HepG2 (cell line): ENCODE measurements at regions not wholly inside any gene's neighbourhood (a gene's known extent, or its start where the extent isn't known, plus 50 kb on each side); places are given as distances from the start of the nearest gene placed in this dataset.

Experiments used
- ATAC-seq: fragments of 200-7000 bp; cut with Tn5 transposase; 3 replicates; pipeline ENCODE4 v1.9.1; 2020; ENCODE audit warnings: mild to moderate bottlenecking, moderate library complexity
- BruUV-seq: library from RNA; stranded (reverse); fragments of 400-500 nt; replicated peaks from 2 replicates; lab custom pipeline; 2021; lab: Mats Ljungman, UMichigan
- CTCF ChIA-PET: fragments of 300-600 bp; formaldehyde crosslinking; extraction: SDS; loops from one replicate; lab custom pipeline; 2021; ENCODE audit warnings: low total read pairs, inconsistent platforms, low intra/inter-chr PET ratio; lab: Yijun Ruan, JAX
- POLR2A ChIA-PET: fragments of 350-600 bp; sonication (Branson Sonifier 250); formaldehyde crosslinking; loops from one replicate; lab custom pipeline; 2020; ENCODE audit warnings: antibody characterized with exemption, inconsistent platforms; lab: Yijun Ruan, JAX
- DNase-seq: peaks from one replicate; pipeline ENCODE4 v3.0.0-alpha.2; 2015; ENCODE audit warnings: low spot score
- FAIRE-seq: peaks from 3 replicates; lab custom pipeline; 2011; peaks lifted over from hg19 to GRCh38; lab: Jason Lieb, UNC
- H2AFZ ChIP-seq: one replicate; pipeline ENCODE4 v1.6.1; 2011; ENCODE audit warnings: low read length, inconsistent platforms
- H3K27ac ChIP-seq: fragments of 300-600 bp; 3 replicates; pipeline ENCODE4 v1.8.0; 2011; ENCODE audit warnings: mixed run types, mild to moderate bottlenecking, mixed read lengths, low read length, inconsistent platforms; ENCODE audit not compliant: insufficient read depth; ENCODE audit errors: extremely low read length
- H3K27me3 ChIP-seq, 2 experiments: fragments of 200-600 bp in 1 of 2; 2 replicates in 1 of 2; 3 replicates in 1 of 2; pipeline versions ENCODE4 v1.6.0 to v1.8.0; 2011; ENCODE audit warnings: low read length in 2 of 2, mild to moderate bottlenecking in 2 of 2, moderate library complexity in 2 of 2, inconsistent platforms in 1 of 2; ENCODE audit not compliant: insufficient read depth in 2 of 2, control insufficient read depth in 1 of 2
- H3K36me3 ChIP-seq, 2 experiments: fragments of 200-600 bp in 1 of 2; replicated peaks in 1 of 2; 2 replicates in 1 of 2; 3 replicates in 1 of 2; pipeline versions ENCODE4 v1.5.1 to v1.8.0; 2011; ENCODE audit warnings: low read length in 2 of 2, inconsistent platforms in 1 of 2; ENCODE audit not compliant: insufficient read depth in 2 of 2, control insufficient read depth in 1 of 2
- H3K4me1 ChIP-seq: 2 replicates; pipeline ENCODE4 v1.5.1; 2012; ENCODE audit warnings: low read length, inconsistent platforms; ENCODE audit not compliant: insufficient read depth
- H3K4me2 ChIP-seq: 2 replicates; pipeline ENCODE4 v1.6.0; 2011; ENCODE audit warnings: low read depth, low read length, inconsistent platforms
- H3K4me3 ChIP-seq, 3 experiments: fragments of 200-600 bp in 1 of 3; sonication (generic), shearing (Covaris generic) in 1 of 3; replicated peaks in 1 of 3; 2 replicates each; pipeline ENCODE4 v1.5.1; 2011 to 2016; ENCODE audit warnings: low read length in 3 of 3, inconsistent platforms in 2 of 3, low read depth in 2 of 3, mild to moderate bottlenecking in 2 of 3, control low read depth in 1 of 3, mixed read lengths in 1 of 3; ENCODE audit not compliant: insufficient read depth in 1 of 3
- H3K79me2 ChIP-seq: one replicate; pipeline ENCODE4 v1.6.1; 2011; ENCODE audit warnings: low read length, inconsistent platforms; ENCODE audit not compliant: insufficient read depth
- H3K9ac ChIP-seq: 2 replicates; pipeline ENCODE4 v1.6.0; 2011; ENCODE audit warnings: mild to moderate bottlenecking, low read depth, low read length, inconsistent platforms; ENCODE audit not compliant: insufficient read depth
- H3K9me3 ChIP-seq: 2 replicates; pipeline ENCODE4 v1.5.1; 2012; ENCODE audit warnings: mild to moderate bottlenecking, low read length
- H4K20me1 ChIP-seq: 2 replicates; pipeline ENCODE4 v1.6.0; 2011; ENCODE audit warnings: inconsistent platforms, mild to moderate bottlenecking, low read length, moderate library complexity; ENCODE audit not compliant: insufficient read depth
- AGO2 ChIP-seq: fragments of 200-400 bp; formaldehyde crosslinking; optimal IDR thresholded peaks from 2 replicates; pipeline ENCODE3; 2017; ENCODE audit warnings: mild to moderate bottlenecking, low read depth, low read length, moderate library complexity
- GFI1 ChIP-seq: sonication (generic); formaldehyde crosslinking; IDR thresholded peaks from 2 replicates; pipeline ENCODE4 v1.5.0; 2020; ENCODE audit warnings: missing genetic modification reagents, mild to moderate bottlenecking, borderline replicate concordance
- MEIS1 ChIP-seq: sonication (generic); formaldehyde crosslinking; IDR thresholded peaks from 2 replicates; pipeline ENCODE4 v1.9.0; 2021; ENCODE audit warnings: mild to moderate bottlenecking, missing genetic modification reagents, moderate library complexity, borderline replicate concordance
- MTF2 ChIP-seq: sonication (generic); formaldehyde crosslinking; IDR thresholded peaks from 2 replicates; pipeline ENCODE4 v1.5.0; 2020; ENCODE audit warnings: missing genetic modification reagents, borderline replicate concordance
- PAX8 ChIP-seq: sonication (generic); formaldehyde crosslinking; IDR thresholded peaks from 2 replicates; pipeline ENCODE4 v1.8.0; 2022; ENCODE audit warnings: mild to moderate bottlenecking, missing genetic modification reagents, borderline replicate concordance
- SRF ChIP-seq: IDR thresholded peaks from 2 replicates; pipeline ENCODE4 v1.6.1; 2011; ENCODE audit warnings: mild to moderate bottlenecking, low read depth, low read length, moderate library complexity
- ZNF549 ChIP-seq: sonication (generic); formaldehyde crosslinking; IDR thresholded peaks from 2 replicates; pipeline ENCODE4 v1.5.0; 2020; ENCODE audit warnings: missing genetic modification reagents
- WGBS: methylation state at CpG from one replicate; pipeline ENCODE4 v1.1.6; 2017; ENCODE audit warnings: low lambda C conversion rate; 5-methylcytosine and 5-hydroxymethylcytosine counted together
- in situ Hi-C: cut with HindIII; loops from 2 replicates; pipeline ENCODE4 v1.10.0; 2017; ENCODE audit warnings: low pct_unique_long_range_greater_than_20kb; ENCODE audit not compliant: extremely low pct_ligation_motif_present
- intact Hi-C: fragments of 100-400 bp; cut with micrococcal nuclease; formaldehyde crosslinking; loops from one replicate; pipeline ENCODE4 v1.10.0; 2022; ENCODE audit not compliant: unreplicated experiment
- TF ChIP-seq, protein P1 (sequence below): sonication (generic); formaldehyde crosslinking; IDR thresholded peaks from 2 replicates; pipeline ENCODE4 v1.4.0; 2020; ENCODE audit warnings: missing genetic modification reagents, mild to moderate bottlenecking, borderline replicate concordance
- TF ChIP-seq, protein P2 (sequence below): sonication (generic); formaldehyde crosslinking; IDR thresholded peaks from 2 replicates; pipeline ENCODE4 v1.5.1; 2020; ENCODE audit warnings: mild to moderate bottlenecking, missing genetic modification reagents, borderline replicate concordance
- TF ChIP-seq, protein P3 (sequence below): sonication (generic); formaldehyde crosslinking; IDR thresholded peaks from 2 replicates; pipeline ENCODE4 v1.8.1; 2023; ENCODE audit warnings: missing genetic modification reagents, mild to moderate bottlenecking, borderline replicate concordance
- TF ChIP-seq, protein P4 (sequence below): sonication (generic); formaldehyde crosslinking; IDR thresholded peaks from 2 replicates; pipeline ENCODE4 v1.4.0; 2020; ENCODE audit warnings: mild to moderate bottlenecking, low read depth, missing genetic modification reagents

DNA sequence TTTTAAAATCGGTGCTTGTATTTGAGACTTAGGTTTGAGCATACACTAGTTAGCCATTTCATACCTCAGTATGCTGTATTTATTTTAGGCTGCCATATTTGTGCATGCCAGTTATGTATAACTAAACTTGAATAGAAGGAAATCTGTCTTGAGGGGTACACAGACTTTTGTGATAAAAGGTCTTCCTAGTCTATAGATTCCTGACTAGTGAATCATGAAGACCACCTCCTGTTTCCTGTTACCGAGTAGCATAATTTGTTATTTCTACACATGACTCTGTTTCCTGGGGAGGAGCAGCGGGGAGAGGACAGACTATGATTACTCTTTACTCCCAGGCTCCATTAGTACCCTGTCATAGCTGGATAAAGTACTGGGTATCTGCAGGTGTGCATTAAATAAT, 316.8 kb upstream of the SNX7 start:
- FAIRE-seq: no peak
- BruUV-seq: no TSS peak
- no peaks in the 10 kb centered on the region for H3K36me3 ChIP-seq
- no peak overlapping the region for H3K27ac ChIP-seq
- no peaks in the 10 kb centered on the region for H3K9me3 ChIP-seq
- no peak overlapping the region for H3K9ac ChIP-seq
- no peak overlapping the region for H3K4me3 ChIP-seq
- ChIA-PET CTCF (no interaction called here), POLR2A (no interaction called here)
- no peak for ATAC-seq
- H3K4me1 ChIP-seq: no peaks in the 10 kb centered on the region
- TF ChIP-seq MEIS1: no peak
- TF ChIP-seq, protein P1, sequence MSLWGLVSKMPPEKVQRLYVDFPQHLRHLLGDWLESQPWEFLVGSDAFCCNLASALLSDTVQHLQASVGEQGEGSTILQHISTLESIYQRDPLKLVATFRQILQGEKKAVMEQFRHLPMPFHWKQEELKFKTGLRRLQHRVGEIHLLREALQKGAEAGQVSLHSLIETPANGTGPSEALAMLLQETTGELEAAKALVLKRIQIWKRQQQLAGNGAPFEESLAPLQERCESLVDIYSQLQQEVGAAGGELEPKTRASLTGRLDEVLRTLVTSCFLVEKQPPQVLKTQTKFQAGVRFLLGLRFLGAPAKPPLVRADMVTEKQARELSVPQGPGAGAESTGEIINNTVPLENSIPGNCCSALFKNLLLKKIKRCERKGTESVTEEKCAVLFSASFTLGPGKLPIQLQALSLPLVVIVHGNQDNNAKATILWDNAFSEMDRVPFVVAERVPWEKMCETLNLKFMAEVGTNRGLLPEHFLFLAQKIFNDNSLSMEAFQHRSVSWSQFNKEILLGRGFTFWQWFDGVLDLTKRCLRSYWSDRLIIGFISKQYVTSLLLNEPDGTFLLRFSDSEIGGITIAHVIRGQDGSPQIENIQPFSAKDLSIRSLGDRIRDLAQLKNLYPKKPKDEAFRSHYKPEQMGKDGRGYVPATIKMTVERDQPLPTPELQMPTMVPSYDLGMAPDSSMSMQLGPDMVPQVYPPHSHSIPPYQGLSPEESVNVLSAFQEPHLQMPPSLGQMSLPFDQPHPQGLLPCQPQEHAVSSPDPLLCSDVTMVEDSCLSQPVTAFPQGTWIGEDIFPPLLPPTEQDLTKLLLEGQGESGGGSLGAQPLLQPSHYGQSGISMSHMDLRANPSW: no peak
- no peak for TF ChIP-seq SRF
- no peak for TF ChIP-seq AGO2
- TF ChIP-seq, protein P2, sequence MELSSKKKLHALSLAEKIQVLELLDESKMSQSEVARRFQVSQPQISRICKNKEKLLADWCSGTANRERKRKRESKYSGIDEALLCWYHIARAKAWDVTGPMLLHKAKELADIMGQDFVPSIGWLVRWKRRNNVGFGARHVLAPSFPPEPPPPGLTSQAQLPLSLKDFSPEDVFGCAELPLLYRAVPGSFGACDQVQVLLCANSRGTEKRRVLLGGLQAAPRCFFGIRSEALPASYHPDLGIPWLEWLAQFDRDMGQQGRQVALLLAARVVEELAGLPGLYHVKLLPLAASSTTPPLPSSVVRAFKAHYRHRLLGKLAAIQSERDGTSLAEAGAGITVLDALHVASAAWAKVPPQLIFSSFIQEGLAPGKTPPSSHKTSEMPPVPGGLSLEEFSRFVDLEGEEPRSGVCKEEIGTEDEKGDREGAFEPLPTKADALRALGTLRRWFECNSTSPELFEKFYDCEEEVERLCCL: no peak
- no peak for TF ChIP-seq MTF2 (CRISPR knock-in tag)
- TF ChIP-seq, protein P3, sequence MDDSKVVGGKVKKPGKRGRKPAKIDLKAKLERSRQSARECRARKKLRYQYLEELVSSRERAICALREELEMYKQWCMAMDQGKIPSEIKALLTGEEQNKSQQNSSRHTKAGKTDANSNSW (CRISPR knock-in tag): no peak
- TF ChIP-seq, protein P4, sequence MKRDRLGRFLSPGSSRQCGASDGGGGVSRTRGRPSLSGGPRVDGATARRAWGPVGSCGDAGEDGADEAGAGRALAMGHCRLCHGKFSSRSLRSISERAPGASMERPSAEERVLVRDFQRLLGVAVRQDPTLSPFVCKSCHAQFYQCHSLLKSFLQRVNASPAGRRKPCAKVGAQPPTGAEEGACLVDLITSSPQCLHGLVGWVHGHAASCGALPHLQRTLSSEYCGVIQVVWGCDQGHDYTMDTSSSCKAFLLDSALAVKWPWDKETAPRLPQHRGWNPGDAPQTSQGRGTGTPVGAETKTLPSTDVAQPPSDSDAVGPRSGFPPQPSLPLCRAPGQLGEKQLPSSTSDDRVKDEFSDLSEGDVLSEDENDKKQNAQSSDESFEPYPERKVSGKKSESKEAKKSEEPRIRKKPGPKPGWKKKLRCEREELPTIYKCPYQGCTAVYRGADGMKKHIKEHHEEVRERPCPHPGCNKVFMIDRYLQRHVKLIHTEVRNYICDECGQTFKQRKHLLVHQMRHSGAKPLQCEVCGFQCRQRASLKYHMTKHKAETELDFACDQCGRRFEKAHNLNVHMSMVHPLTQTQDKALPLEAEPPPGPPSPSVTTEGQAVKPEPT: no peak
- TF ChIP-seq PAX8 (CRISPR knock-in tag): no peak
- TF ChIP-seq GFI1: no peak
- TF ChIP-seq ZNF549: no peak
- DNase-seq: no peak
- intact Hi-C loops (no loop called here), in situ Hi-C loops (no loop called here)
- H2AFZ ChIP-seq: no peak overlapping the region
- H3K27me3 ChIP-seq: no peaks in the 10 kb centered on the region
- no peak overlapping the region for H3K4me2 ChIP-seq
- H4K20me1 ChIP-seq: no peaks in the 10 kb centered on the region
- H3K79me2 ChIP-seq: no peaks in the 10 kb centered on the region
- WGBS: 2% methylated on average over 3 of the region's 3 CpGs
